Activated CD4-positive, alpha-beta T cell treated with anti-CD3 and anti-CD28 coated beads for 36 hours (primary cell): ENCODE measurements at regions not wholly inside any gene's neighbourhood (a gene's known extent, or its start where the extent isn't known, plus 50 kb on each side); places are given as distances from the start of the nearest gene placed in this dataset.

Experiments used
- ATAC-seq: fragments of 200-7000 bp; cut with Tn5 transposase; one replicate; pipeline ENCODE4 v1.10.0; 2021; ENCODE audit warnings: mild to moderate bottlenecking, moderate library complexity
- CTCF ChIA-PET: fragments of 350-600 bp; sonication (Branson Sonifier 250); formaldehyde crosslinking; loops from one replicate; lab custom pipeline; 2021; ENCODE audit warnings: antibody characterized with exemption; lab: Charles Lee
- POLR2A ChIA-PET: fragments of 350-600 bp; sonication (Branson Sonifier 250); formaldehyde crosslinking; loops from one replicate; lab custom pipeline; 2021; ENCODE audit warnings: antibody characterized with exemption, inconsistent platforms; lab: Charles Lee
- DNase-seq: peaks from one replicate; pipeline ENCODE4 v3.0.0-alpha.2; 2020
- H3K27ac Mint-ChIP-seq: one replicate; pipeline ENCODE4 v1.8.0; 2021; ENCODE audit warnings: mixed read lengths
- H3K27me3 Mint-ChIP-seq: one replicate; pipeline ENCODE4 v1.8.0; 2021; ENCODE audit warnings: mixed read lengths
- H3K36me3 Mint-ChIP-seq: one replicate; pipeline ENCODE4 v1.8.0; 2021; ENCODE audit warnings: low read depth, mixed read lengths
- H3K4me1 Mint-ChIP-seq: one replicate; pipeline ENCODE4 v1.8.0; 2021; ENCODE audit warnings: mixed read lengths
- H3K4me3 Mint-ChIP-seq: one replicate; pipeline ENCODE4 v1.8.0; 2021; ENCODE audit warnings: mild to moderate bottlenecking, moderate library complexity, mixed read lengths
- H3K9me3 Mint-ChIP-seq: one replicate; pipeline ENCODE4 v1.8.0; 2021; ENCODE audit warnings: low read depth, mixed read lengths
- intact Hi-C, 2 experiments: fragments of 100-400 bp; cut with DNase I in 1 of 2; cut with micrococcal nuclease in 1 of 2; formaldehyde crosslinking; loops; one replicate each; pipeline versions ENCODE4 v1.14.2 to v1.15.1; 2022 to 2024; cut with DNase I, micrococcal nuclease

DNA sequence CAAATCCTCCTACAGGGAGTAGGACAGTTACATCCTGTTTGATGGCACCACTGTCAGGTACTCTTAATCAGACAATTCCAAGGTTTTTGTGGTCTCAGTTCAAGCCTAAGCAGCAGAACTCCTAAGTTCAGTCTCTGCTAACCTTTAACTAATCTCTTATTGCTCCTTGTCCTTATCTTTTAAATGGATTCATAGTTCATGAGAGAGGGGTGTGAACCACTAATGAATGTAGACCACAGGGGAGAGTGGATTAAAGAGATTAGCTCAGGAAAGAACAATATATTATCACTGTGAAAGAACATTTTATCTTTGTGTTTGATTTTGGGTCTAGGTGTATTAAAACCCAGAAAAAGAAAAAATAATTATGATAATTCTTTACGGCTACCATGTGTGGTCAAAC, 168.9 kb downstream of the DCK start:
- Mint-ChIP-seq H3K27ac (no peak overlapping the region), H3K9me3 (no peaks in the 10 kb centered on the region), H3K36me3 (no peaks in the 10 kb centered on the region), H3K4me3 (no peak overlapping the region), H3K27me3 (peaks cover 6% of the 10 kb centered on the region), H3K4me1 (no peaks in the 10 kb centered on the region)
- ATAC-seq (no peak), DNase-seq (no peak)
- intact Hi-C loops: no loop called here
- ChIA-PET POLR2A (no interaction called here), CTCF (no interaction called here)

GRCh38 chr4:71163317-71163716, 169.9 kb downstream of the DCK start:
- no peak overlapping the region for H3K27ac Mint-ChIP-seq
- CTCF ChIA-PET: no interaction called here
- intact Hi-C loops: no loop called here
- H3K4me3 Mint-ChIP-seq: no peak overlapping the region
- no peaks in the 10 kb centered on the region for H3K36me3 Mint-ChIP-seq
- H3K27me3 Mint-ChIP-seq: peaks cover 6% of the 10 kb centered on the region
- POLR2A ChIA-PET: no interaction called here
- H3K9me3 Mint-ChIP-seq: no peaks in the 10 kb centered on the region
- ATAC-seq (no peak), DNase-seq (no peak)
- no peaks in the 10 kb centered on the region for H3K4me1 Mint-ChIP-seq

DNA sequence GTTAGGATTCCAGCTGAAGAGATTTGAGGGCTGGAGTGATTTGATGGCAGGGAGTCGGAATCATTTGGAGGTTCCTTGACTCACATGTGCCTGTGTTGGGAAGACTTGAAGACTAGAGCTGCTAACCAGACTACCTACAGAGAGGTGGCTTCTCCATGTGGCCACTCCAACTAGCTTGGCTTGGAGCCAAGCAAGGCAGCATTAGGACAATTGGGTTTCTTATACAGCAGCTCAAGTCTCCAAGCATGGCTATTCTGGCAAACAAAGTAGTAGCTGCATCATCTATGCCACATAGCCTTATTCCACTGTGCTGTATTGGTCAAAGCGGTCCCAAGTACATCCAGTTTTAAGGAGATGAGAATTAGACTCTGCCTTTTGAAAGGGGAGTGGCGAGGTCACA, 171.7 kb upstream of the SLC4A4 start:
- intact Hi-C loops: no loop called here
- Mint-ChIP-seq H3K36me3 (no peaks in the 10 kb centered on the region), H3K27ac (no peak overlapping the region), H3K9me3 (no peaks in the 10 kb centered on the region), H3K4me3 (no peak overlapping the region), H3K27me3 (peaks cover 8% of the 10 kb centered on the region), H3K4me1 (no peaks in the 10 kb centered on the region)
- CTCF ChIA-PET: no interaction called here
- ATAC-seq (no peak), DNase-seq (no peak)
- POLR2A ChIA-PET: interaction anchor here (0.7 kb wide), 1 partner anchor 525 kb away, joined by 3 read pairs; no protein-coding TSS in a partner anchor

- H3K4me1 Mint-ChIP-seq: no peaks in the 10 kb centered on the region
- POLR2A ChIA-PET: no interaction called here
- H3K27me3 Mint-ChIP-seq: peaks cover 5% of the 10 kb centered on the region
- H3K36me3 Mint-ChIP-seq: no peaks in the 10 kb centered on the region
- ATAC-seq: no peak
- intact Hi-C loops: no loop called here
- H3K4me3 Mint-ChIP-seq: no peak overlapping the region
- CTCF ChIA-PET: interaction anchor here (0.7 kb wide), 1 partner anchor 708 kb away, joined by 3 read pairs; no protein-coding TSS in a partner anchor
- no peak for DNase-seq
- H3K9me3 Mint-ChIP-seq: no peaks in the 10 kb centered on the region
- H3K27ac Mint-ChIP-seq: no peak overlapping the region
Observed at GRCh38 chr4:71171592-71171991, 167.2 kb upstream of the SLC4A4 start.

DNA sequence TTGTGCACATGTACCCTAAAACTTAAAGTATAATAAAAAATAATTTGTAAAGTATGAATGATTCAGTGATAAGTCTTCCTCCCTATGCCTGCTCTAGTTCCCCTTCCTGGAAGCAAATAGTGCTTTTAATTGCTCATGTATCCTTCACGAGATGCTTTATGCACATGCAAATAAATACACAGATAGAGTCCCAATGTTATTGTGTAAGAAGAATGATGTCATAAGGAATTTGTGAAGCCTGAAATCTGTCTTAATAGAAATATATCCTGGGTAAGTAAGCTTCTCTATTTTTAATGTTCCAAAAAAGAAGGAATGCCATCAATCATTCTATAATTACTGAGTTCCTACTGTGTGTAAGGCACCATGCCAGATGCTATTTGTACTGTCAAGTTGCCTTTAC, 157.5 kb upstream of the SLC4A4 start:
- Mint-ChIP-seq H3K4me3 (no peak overlapping the region), H3K36me3 (no peaks in the 10 kb centered on the region), H3K27me3 (peaks cover 21% of the 10 kb centered on the region), H3K4me1 (peaks cover 5% of the 10 kb centered on the region), H3K9me3 (no peaks in the 10 kb centered on the region), H3K27ac (no peak overlapping the region)
- ATAC-seq (no peak), DNase-seq (no peak)
- CTCF ChIA-PET: no interaction called here
- POLR2A ChIA-PET: no interaction called here
- intact Hi-C loops: loop anchor here in 1 of 2 experiments (10.0 kb wide), 1 partner anchor 527 kb away; no protein-coding TSS in a partner anchor

GRCh38 chr4:71184195-71184781, 154.5 kb upstream of the SLC4A4 start:
- intact Hi-C loops: loop anchor here (2.0 to 10.0 kb wide), 2 partner anchors 529 kb away; no protein-coding TSS in a partner anchor
- Mint-ChIP-seq H3K27me3 (peaks cover 37% of the 10 kb centered on the region), H3K9me3 (no peaks in the 10 kb centered on the region), H3K36me3 (no peaks in the 10 kb centered on the region), H3K27ac (no peak overlapping the region), H3K4me3 (no peak overlapping the region), H3K4me1 (peaks cover 16% of the 10 kb centered on the region)
- ATAC-seq (peak; percentile 20), DNase-seq (peak; percentile 56)
- POLR2A ChIA-PET: no interaction called here
- CTCF ChIA-PET: interaction anchor here (0.6 to 1.8 kb wide), 14 partner anchors 8 to 556 kb away, joined by 3 to 7 read pairs (median 3); partner anchors contain the start of gene ENAM

DNA sequence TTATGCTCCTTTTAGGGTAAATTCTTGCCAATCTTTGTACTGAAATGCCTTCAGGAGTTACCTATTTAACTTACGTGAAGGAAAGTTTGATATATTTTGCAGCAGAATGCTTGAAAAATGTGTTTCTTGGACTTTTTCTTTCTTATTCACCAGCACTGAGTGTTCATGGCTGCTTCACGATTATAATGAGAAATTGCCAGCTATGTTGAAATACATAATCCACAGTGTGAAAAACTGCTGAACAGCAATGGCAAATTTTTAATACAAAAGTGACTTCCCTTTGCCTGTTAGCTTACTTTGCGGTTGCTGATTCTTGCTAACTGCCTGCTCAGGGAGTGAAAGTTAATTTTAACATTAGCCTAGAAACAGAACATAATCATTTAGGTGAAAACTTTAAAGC, 153.8 kb upstream of the SLC4A4 start:
- CTCF ChIA-PET: interaction anchor here (0.7 to 1.8 kb wide), 9 partner anchors 9 to 515 kb away, joined by 3 to 6 read pairs (median 3); no protein-coding TSS in a partner anchor

GRCh38 chr4:71186257-71186565, 152.6 kb upstream of the SLC4A4 start:
- no peak for DNase-seq
- Mint-ChIP-seq H3K4me1 (peaks cover 16% of the 10 kb centered on the region), H3K36me3 (no peaks in the 10 kb centered on the region), H3K9me3 (no peaks in the 10 kb centered on the region), H3K4me3 (peak overlapping the region; percentile 74), H3K27me3 (peaks cover 53% of the 10 kb centered on the region), H3K27ac (no peak overlapping the region)
- POLR2A ChIA-PET: interaction anchor here (1.4 kb wide), 1 partner anchor 45 kb away, joined by 3 read pairs; no protein-coding TSS in a partner anchor
- CTCF ChIA-PET: interaction anchor here (0.6 to 1.4 kb wide), 3 partner anchors 8 to 348 kb away, joined by 3 to 4 read pairs (median 3); no protein-coding TSS in a partner anchor
- ATAC-seq: peak; percentile 15
- intact Hi-C loops: loop anchor here in 1 of 2 experiments (5.0 to 10.0 kb wide), 3 partner anchors 371 to 584 kb away; no protein-coding TSS in a partner anchor

More for the DNA sequence above, 153.8 kb upstream of the SLC4A4 start:
- DNase-seq: no peak
- H3K27me3 Mint-ChIP-seq: peaks cover 44% of the 10 kb centered on the region
- no peak overlapping the region for H3K4me3 Mint-ChIP-seq
- no peak for ATAC-seq
- POLR2A ChIA-PET: no interaction called here
- no peaks in the 10 kb centered on the region for H3K9me3 Mint-ChIP-seq
- intact Hi-C loops: loop anchor here (2.0 to 10.0 kb wide), 4 partner anchors 372 to 583 kb away; no protein-coding TSS in a partner anchor
- H3K36me3 Mint-ChIP-seq: no peaks in the 10 kb centered on the region
- H3K4me1 Mint-ChIP-seq: peaks cover 16% of the 10 kb centered on the region
- H3K27ac Mint-ChIP-seq: no peak overlapping the region

DNA sequence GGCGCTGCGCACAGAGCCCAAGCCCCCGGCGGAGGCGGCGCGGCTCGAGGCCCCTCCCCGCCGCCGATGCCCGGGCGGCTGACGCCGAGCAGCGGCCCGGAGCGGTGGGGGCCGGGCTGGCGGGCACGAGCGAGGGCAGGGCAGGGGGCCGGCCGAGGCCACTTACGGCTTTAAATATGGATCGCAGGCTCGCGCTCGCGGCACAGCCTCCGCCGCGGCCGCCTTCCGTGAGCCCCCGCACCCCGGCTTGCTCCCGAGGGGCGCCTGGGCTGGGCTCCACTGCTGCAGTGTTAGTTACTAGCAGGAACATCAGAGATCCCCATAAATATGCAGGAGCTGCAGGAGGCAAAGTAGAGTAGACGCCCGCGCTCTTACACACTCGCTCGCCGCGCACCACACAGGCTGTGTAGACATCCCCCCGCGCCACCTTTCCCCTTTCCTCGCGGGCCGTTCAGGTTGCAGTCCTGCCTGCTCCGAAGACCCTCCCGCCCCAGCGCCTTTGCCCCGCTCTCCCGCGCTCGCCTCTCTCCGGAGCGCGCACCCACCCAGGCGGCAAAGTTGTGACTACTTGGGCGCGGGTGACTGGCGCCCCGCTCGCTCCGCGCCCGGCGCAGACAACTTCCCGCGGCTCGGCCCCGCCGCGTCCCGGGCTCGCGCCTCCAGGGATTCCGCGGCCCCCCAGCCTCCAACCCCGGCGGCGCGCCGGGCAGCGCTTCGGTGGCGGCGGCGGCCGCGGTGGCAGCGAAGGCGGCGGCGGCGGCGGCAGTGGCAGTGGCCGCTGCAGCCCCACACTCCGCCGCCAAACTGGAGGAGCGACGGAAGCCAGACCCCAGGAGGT, 152.0 kb upstream of the SLC4A4 start:
- DNase-seq (peak; percentile 47), ATAC-seq (peak; percentile 76)
- Mint-ChIP-seq H3K4me3 (peak overlapping the region; percentile 74), H3K27ac (no peak overlapping the region), H3K36me3 (no peaks in the 10 kb centered on the region), H3K27me3 (peaks cover 55% of the 10 kb centered on the region), H3K4me1 (peaks cover 16% of the 10 kb centered on the region), H3K9me3 (no peaks in the 10 kb centered on the region)
- ChIA-PET CTCF (interaction anchor here (1.0 kb wide), 1 partner anchor 8 kb away, joined by 3 read pairs; no protein-coding TSS in a partner anchor), POLR2A (interaction anchor here (1.4 kb wide), 1 partner anchor 46 kb away, joined by 3 read pairs; no protein-coding TSS in a partner anchor)
- intact Hi-C loops: loop anchor here in 1 of 2 experiments (5.0 to 10.0 kb wide), 3 partner anchors 371 to 584 kb away; no protein-coding TSS in a partner anchor

DNA sequence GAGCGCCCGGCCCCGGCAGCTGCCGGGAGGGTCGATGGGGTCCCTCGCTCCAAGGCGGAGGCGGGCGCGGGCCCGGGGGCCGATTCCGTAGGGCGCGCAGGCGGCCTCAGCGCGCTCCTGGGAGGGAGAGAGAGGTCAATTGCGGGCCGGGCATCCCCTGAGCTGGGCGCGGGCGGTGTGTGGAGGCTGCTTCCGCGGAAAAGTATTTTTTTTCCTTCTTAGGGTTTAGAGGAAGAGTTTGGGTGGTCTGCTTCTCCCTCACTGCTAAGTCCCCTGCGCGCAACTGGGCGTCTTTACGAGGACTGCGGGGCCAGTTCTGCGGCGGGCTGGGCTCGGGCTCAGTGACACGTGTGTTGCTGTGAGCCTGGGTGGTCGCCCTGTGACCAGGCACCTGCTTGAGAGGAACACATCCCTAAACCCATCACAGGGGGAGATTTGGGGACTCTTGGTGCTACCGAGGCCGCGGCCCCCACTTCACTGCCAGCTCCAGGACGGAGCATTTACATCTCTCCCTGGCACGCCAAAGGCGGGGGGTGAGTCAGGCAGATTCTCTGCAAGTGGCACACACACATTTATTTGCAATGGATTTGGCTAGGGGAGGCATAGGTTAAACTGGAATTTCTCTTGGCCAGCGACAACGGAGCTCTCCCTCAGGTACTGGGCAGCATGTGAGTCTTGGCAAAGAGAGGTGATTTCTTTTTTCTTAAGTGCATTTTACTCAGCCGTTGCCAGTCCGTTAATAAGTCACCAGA, 151.2 kb upstream of the SLC4A4 start:
- intact Hi-C loops: loop anchor here in 1 of 2 experiments (5.0 to 10.0 kb wide), 3 partner anchors 370 to 585 kb away; no protein-coding TSS in a partner anchor
- CTCF ChIA-PET: no interaction called here

More for the DNA sequence above, 151.2 kb upstream of the SLC4A4 start:
- H3K4me1 Mint-ChIP-seq: peaks cover 16% of the 10 kb centered on the region
- ATAC-seq (no peak), DNase-seq (peak; percentile 49)
- H3K9me3 Mint-ChIP-seq: no peaks in the 10 kb centered on the region
- POLR2A ChIA-PET: interaction anchor here (1.4 kb wide), 1 partner anchor 46 kb away, joined by 3 read pairs; no protein-coding TSS in a partner anchor
- peaks cover 58% of the 10 kb centered on the region for H3K27me3 Mint-ChIP-seq
- H3K36me3 Mint-ChIP-seq: no peaks in the 10 kb centered on the region
- H3K4me3 Mint-ChIP-seq: peak overlapping the region; percentile 65
- H3K27ac Mint-ChIP-seq: no peak overlapping the region
